GM21526 (cell line): ENCODE measurements at regions not wholly inside any gene's neighbourhood (a gene's known extent, or its start where the extent isn't known, plus 50 kb on each side); places are given as distances from the start of the nearest gene placed in this dataset.

ENCODE experiments used
- ATAC-seq: cut with Tn5 transposase; IDR thresholded peaks from one replicate; pipeline ENCODE4 v1.9.1; 2021; ENCODE audit warnings: moderate library complexity; ENCODE audit not compliant: unreplicated experiment, low FRiP score

DNA sequence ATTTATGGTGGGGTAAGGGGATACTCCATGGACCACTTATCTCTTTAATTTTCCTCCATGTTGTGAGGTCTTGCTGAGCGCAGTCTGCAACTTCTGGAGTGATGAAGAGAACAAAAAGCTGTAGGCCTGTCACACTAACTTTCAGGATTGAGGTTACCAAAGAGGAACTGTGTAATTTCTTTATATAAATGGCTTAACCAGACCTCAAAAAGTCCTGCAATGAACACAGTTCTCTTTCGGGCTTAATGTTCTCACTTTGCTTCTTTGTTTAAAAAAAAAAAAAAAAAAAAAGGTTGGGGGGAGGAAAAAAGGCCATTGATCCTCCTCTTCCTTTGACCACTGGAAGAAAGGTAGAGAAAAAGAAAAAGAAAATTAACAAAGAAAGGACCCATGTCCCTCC, 86.8 kb upstream of the SOX9 start:
- ATAC-seq: peak; percentile 50

DNA sequence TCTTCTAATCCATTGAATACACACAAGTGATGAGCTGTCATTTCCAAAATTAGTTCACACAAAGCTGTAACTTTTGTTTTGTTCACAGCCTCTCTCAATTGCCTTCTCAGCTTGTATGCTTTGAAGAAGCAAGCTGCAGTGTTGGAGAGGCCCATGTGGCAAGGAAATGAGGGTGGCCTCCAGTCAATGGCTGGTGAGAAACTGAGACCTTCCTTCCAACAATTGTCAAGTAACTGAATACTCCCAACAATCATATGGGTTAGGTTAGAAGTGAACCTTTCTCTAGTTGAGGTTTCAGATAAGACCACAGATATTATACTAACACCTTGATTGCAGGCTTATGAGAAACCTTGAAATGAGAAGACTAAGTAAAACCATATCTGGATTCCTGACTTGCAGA, 82.4 kb upstream of the SOX9 start:
- no peak for ATAC-seq

DNA sequence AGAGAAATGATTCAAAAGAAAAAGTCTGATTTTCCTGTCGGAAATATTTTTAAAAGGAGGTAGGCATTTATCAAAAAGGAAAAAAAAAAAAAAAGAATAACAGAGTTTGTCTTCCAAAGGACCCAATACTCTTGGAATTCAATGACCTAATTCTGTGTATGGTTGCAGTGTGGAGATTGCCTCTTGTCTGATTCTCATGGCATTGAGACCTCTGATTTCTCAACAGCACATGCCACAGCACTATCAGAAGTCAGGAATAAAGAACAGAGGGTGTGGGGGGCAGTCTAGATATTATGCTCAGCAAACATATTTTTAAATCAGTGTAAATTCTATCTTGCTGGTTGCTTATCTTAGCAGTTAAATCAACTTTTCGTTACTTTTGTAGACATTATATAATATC, 81.3 kb upstream of the SOX9 start:
- ATAC-seq: no peak

DNA sequence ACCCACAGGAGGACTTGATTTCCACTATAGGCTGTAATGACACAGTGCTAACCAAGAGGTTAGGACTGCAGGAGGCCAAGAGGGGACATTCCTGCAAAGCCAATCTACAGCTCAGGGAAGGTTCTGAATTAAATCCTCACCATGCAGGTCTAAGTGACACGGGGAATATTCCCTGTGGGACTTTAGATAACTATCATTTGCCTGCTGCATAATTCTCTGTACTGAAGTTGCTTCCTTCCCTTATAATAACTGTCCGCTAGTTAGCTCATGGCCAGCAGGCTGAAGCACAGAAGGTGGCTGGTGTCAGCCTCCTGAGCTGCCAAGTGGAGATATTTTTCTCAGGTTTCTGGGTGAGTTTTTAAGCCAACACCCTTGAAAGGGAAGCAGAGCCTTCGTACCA, 74.6 kb upstream of the SOX9 start:
- no peak for ATAC-seq

DNA sequence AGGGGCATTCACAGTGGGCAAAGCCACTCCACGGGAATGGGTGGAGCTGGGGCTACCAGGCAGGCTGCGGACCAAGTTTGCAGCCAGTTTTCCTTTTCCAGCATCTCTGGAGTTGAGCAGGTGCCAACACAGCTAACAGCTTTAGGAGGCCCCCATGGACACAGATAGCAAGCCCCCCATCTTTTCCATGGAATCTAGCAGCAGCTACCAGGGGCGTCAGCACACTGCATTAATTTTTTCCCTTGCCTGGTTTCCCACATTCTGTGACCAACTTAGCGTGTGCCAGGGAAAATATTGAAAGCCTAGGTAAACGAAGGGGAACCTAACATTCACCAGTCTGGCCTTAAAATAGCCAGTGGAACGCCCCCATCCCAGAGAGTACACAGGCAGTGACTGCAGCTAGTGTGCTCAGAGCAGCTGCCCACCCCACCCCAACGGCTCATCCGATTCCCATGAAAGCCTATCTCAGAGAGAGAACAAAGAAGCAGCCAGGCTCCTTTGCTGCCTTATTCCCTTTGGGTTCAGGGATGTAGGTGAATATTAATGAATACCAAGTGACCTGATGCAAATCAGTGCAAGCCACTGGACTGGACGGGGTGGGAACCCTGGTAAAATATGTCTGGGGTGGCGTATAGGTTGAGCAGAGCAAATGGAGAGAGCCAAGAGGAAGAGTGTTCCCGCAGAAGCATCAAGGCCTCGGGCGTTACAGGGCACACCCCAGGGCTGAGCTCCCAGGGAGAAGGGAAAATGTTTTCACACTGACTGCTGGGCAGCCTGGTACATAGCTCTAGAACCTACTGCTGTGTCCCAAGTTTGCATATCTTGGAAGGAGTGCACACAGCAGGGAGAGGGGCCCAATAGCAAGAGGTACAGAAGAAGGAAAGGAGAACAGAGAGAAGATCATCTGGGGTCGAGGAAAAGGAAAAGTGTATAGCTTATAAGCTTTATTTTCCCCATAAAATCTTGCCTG, 73.9 kb upstream of the SOX9 start:
- no peak for ATAC-seq

DNA sequence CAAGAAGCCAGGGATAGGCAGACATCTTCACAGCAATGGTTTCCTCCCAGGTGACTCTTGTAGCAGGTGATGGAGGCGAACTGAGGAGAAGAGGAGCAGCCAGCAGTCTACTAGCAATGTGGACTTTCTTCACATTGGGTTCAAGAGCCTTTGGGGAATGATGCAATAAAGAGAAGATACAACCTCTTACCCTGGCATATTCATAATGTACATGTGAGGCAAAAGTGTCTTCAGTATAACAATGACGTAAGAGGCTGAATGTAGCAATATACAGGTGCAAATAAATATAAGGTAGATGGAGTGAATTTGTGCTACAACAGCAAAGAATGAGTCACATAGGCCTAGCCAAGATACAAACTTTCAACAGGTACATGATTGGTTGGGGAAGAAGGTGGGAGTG, 70.9 kb upstream of the SOX9 start:
- no peak for ATAC-seq

DNA sequence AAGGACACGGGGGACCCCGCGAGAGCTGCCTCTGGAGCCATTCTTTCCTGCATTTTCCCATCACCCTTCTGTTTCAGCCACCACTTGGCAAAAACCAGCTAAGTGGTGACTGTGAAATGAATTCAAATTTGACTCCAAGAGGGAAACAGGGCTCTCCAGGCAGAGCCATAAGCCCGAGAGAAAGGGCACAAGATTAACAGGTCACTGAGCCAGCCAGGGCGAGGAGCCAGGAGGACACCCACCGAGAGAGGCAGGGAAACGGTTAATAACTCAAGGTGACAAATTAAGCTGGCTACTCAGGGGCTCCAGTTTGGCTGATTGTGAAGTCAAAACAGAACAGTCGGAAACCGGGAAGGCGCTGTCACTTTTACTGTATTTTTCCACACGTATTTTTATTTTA, 67.8 kb upstream of the SOX9 start:
- ATAC-seq: no peak

DNA sequence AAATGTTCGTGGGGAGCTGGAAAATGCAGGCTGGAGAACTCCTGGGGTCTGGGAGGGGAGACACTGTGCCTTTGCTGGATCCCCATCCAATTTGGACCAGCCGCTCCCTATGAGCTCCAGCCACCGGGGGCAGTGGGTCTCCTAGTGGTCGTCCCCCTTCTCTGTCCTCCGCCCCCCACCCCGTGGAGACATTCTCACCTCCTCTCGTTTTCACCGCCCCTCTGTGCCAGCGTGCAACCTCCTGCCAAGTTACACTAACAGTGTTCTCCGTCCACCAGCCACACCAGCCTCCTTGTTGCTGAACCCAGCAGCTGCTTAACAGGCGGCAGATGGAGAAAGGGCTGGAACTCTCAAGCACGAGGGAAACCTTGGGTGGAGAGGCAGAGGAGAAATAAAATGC, 67.4 kb upstream of the SOX9 start:
- ATAC-seq: no peak

DNA sequence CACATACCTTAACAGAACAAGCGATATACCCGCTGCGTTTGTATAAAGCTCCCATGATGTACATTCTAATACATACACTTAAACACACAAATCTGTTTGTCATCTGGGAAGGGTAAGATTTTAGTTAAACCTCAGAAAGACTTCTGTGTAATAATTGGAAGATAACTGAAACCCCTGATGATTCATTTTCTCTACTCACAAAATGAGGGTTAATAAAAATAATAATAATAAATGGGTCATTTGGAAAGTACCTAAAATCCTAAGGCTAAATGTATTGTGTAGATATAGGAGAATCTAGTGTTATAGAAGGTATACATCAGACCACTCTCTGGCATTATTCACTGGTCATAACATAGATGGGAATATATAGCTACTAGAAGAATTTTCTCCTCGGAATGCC, 64.7 kb upstream of the SOX9 start:
- no peak for ATAC-seq

DNA sequence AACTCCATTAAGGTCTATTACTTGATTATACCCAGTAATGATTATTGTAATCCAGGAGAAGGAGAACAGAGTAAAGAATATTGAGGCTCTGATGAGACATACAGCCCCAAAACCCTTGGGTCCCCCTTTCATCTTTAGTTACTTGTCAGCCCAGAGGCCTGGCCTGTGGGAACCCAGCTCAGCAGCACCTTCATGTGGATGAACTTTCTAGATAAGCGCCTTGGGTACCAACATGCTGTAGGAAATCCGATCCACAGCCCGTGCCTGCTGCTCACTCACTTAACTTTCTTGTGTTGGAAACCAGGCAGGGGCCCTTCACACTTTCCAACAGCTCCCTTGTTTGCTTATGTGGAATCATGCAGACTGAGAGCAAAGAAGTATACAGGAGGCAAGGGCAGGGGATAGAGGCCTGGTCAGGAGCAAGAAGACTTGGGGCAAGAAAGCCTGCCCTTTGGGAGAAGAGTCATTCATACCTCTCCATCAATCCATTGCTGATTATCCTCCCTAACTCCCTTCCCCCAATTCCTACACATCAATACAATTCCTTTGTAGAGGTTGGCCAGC, 64.0 kb upstream of the SOX9 start:
- ATAC-seq: no peak

DNA sequence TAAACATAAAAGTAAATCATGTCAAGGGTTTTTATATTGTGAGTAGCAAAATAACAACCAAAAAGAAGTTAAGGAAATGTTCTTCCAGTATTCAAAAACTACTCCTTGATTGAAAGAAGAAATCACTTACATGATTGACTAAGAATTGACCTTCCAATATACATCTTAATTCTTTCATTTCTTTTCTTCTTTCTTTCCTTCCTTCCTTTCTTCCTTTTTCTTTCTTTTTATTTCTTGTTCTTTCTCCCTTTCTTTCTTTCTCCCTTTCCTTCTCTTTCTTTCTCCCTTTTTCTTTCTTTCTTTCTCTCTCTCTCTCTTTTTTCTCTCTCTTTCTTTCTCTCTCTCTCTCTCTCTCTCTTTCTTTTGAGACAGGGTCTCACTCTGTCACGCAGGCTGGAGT, 60.7 kb upstream of the SOX9 start:
- no peak for ATAC-seq

DNA sequence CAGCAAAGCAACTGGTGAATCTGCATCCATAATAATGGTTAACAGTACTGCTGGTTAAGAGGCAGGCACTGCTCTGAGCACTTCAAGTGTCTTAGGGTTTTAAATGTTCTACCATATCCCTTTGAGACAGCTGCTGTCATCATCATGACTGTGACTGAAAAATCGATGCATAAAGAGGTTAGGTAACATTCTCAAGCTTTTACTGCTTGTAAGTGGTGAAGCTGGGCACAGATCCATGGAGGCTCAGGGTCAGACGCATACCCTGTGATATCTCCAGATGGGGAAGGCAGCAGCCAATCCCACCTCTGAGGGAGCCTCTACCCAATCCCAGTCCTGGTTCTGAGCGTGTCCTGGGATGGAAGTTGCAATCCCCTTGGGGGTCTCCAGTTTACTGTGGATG, 57.6 kb upstream of the SOX9 start:
- no peak for ATAC-seq

DNA sequence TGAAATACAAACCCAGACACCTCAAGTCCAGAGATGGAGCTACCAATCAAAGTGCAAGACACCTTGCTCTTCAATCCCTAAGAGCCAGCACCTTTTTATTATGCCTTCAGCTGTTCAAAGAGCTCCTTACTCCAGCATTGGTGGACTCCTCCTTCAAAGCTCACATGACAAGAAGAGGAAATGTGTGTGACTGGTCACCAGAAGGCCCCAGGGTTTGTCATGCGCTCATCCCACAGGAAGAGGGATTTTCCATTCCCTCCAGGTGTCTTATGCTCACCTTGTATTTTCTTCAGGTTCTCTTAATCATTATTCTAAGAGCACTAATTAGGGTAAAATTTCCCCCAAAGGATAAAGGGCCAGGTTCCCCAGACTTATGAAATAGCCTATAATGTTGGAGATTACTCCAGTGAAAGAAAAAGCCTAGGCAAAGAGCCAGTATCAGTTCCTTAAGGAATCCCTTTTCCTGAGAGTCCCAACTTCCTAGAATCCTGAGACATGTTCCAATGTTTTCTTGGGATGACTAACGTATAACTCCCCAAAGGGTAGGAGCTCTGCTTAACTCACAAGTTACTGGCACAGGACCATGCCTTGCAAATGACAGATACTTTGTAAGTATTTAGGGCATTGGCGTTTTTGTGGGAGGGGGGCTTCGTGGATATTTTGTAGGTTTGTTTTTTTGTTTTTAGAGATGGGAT, 56.9 kb upstream of the SOX9 start:
- ATAC-seq: no peak

DNA sequence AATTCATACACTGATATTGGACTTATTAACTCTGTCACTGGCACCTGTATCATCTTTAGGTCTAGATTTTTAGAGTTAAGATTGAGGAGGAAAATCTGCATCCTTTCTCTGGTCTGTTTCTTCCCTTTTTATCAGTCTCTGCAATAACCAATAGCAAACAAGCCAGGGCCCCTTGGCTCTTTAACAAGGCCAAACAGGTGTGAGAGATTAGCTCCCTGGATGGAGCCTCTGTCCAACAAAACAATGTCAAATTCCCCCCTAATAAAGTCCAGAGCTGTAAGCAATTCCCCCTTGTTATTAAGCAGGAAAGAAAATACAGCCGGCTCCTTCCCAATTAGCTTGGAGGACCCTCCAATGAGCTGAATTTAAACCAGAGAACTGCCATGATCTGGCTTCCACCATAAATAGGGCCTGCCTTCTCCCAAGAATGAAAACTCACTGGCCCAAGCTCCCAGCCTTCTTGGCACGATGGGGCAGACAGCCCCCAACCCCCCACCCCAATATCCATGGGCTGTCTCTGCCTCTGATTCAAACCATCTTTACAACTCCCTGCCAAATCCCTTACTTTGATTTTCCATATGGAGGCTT, 56.1 kb upstream of the SOX9 start:
- no peak for ATAC-seq

DNA sequence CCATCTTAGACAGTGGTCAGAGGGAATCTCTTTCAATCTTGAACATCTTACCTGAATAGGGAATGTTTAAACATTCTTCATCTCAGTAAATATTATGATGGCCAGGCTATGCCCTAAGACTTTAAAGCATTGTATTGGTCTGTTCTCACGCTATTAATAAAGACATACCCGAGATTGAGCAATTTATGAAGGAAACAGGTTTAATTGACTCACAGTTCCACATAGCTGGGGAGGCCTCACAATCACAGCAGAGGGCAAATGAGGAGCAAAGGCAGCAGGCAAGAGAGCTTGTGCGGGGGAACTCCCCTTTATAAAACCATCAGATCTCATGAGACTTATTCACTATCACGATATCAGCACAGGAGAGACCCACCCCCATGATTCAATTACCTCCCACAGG, 55.3 kb upstream of the SOX9 start:
- ATAC-seq: no peak

DNA sequence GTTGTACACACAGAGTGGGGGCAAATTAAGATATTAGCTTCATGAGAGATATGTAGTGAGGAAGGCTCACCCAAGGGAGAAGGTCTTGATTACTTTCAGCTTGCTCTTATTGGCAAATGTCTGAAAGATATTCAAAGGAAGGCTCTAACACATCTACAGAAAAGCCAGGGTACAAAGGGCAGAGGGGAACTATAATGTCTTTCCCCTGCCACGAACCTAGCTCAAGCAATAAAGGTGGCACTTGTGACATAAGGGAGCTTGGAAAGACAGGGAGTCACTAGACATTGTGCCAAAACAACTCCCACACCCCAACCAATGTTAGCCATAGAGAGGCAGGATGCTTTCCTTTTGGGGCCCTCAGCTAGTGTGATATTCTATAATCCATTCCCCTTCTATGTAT, 52.2 kb upstream of the SOX9 start:
- no peak for ATAC-seq

DNA sequence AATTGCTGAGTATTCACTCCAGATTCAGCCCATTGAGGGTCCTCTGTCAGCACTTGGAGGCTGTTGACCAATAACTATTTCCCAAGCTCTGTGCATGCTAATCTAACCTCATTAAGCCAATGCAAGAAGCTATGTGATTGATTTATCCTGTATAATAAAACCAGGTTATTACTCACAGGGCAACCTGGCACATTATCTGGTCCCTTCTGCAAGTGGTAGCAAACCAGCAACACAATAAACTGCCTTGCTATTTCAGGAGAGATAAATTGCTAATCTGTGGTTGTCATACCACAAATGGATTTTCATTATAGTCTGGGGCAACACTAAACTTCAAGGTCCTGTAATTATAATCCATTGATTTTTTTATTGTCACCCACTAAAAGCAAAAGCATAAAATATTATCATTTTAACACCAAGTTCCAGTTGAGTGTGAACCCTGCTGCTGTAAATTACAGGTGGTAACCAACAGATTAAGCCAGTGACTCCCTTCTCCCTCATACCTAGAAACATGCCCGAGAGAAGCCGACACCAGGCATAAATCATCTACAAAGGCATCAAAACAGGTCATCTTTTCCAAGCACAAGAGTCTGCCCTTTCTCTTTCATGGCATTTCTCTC, 51.1 kb upstream of the SOX9 start:
- no peak for ATAC-seq
